Anterior cingulate cortex (tissue), 58 donors: ENCODE measurements at regions not wholly inside any gene's neighbourhood (a gene's known extent, or its start where the extent isn't known, plus 50 kb on each side); places are given as distances from the start of the nearest gene placed in this dataset.

Source experiments
- DNase-seq, 58 donors: peaks; one replicate each; lab custom pipeline; 2025; lab: John Stamatoyannopoulos, UW

DNA sequence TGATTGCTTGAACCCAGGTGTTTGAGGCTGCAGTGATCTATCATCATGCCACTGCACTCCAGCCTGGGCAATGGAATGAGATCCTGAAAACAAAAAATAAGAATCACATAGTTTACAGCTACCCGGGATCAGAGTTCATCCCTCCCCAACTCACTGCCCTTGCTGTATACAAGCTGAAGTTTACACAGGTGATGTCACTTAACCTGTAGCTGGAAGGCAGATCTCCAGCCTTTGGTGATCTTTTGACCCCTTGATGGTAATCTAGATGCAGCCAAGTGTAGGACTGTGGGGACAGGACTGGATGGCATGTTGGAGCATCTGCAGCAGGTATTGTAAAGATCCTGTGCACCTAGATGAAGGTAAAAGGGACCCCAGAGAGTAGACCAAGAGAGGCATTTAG, 66.7 kb upstream of the SLC14A2 start:
- no peak for DNase-seq

DNA sequence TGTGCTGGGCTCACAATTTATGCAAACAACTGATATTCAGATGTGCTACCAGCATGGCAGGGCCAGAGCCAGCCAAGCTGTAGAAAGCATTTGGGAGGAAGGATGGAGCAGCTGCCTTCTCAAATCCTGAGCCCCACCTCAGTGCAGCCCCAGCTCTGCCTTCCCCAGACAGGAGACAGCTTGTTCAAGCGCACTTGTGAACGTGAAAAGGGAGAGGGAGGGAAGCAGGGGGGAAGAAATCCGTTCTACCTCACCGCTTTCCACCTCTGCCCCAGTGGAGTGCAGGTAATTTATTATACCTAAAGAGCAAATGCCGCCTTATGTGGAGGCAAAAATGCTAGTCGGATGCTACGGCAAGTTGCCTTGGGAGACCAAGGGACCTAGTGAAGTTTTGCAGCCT, 66.0 kb upstream of the SLC14A2 start:
- no peak for DNase-seq

DNA sequence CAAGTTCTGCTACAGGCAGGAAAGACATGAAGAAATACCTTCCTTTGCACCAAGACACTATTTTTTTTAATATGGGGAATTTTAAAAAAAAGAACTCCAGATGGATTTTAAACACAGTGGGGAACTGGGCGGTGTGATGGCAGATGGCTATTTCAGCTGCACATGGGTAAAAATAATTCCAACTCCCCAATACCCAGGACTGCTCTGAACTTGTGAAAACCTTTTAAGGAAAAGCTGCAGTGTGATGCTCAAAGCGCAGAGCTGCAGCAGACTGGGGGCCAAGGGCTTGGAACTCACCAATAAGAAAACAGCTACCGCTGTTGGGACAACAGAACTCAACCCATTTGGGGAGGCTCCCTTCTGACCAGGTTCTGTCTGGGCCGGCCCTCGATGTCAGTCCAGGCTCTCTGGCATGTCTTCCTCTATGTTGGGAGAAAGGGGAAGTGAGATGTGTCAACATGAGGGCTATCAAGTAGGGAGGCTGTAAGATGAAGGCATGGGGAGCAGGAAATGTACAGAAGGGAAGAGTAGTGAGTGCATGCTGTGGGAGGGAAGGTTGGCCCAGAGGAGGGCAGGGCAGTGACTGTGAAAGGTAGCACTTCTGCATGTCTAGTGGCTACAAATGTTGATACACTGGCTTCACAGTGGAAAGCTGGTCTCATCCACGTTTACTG, 64.0 kb upstream of the SLC14A2 start:
- peak in 7 of 58 donors; percentile 1 to 15 (median 11) for DNase-seq

DNA sequence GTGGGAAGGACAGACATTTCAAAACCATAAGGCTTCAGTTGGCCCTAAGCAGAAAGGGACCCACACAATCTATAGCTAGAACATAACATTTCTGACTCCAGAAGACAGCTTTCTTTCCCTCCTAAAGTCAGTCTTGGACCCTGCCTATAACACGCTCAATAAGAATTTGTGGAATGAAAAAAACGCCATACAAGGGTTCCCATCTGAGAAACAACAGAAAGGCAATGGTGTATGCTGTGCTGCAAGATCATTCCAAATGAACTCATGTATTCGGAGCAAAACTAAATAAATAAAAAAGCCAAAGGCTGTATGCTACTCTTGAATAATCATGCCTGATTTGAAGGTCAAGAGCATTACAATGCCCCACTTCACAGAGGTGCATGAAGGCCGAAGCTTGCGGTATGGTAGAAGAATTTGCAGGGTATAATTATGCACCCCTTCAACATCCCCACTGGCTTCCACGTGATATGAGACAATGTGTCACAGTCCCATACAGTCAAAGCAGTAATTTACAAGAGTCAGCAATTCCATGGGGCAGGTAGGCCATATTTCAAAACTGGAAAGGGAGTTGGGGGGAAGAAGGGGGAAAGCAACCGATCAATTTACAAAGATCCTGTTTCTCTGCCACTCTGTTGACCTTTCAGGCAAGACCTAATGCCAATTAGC, 61.4 kb upstream of the SLC14A2 start:
- no peak for DNase-seq

DNA sequence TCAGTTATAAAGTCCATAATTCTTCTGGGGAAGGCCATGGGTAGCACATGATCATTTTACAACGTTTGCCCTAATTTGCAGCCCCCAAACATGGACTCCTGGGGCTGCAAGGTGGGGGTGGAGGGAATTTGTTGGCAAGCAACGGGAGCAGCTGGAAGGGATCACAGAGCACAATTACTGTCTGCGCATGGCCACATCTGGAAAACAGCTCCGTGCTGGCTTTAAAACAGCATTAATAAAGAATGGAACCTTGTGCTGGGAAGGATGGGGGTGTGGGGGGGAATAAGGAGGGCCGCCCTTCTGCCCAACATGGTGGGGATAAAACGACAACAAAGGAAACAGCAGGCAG, 60.9 kb upstream of the SLC14A2 start:
- DNase-seq = no peak

DNA sequence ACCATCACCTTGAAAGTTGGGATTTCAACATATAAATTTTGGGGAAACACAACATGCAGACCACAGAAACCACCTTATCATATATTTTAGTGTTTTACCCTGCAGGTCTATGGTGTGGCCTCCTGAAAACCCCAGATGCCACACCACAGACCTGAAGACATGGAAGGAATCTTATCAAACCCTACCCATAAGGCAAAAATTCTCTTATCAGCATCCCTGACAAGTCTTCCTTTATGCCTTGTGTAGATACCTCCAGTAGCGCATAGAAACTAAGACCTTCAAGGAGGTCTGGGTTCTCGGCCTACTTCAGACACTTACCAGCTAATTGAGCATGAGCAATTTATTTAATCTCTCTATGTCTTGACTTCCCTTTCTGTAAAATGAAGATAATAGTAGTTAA, 59.1 kb upstream of the SLC14A2 start:
- DNase-seq = no peak

DNA sequence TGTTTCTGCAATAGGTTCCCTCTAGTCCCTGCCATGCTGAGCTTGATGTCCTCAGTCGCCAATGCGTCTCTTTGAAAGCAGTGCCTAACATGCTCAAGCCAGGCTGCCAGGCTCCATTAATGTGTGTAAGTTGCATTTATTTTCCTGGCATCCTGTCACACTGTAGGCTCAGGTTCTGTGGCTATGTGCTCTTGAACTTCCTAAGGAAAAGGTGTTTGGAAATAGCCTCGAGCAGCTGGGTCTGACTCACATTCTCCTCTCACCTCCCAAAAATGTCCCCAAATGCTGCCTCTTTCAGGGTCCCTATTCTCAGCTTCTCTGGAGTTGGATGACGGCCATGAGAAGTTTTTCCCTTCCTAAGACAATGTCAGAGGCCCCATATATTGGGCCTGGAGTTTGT, 58.0 kb upstream of the SLC14A2 start:
- no peak for DNase-seq

DNA sequence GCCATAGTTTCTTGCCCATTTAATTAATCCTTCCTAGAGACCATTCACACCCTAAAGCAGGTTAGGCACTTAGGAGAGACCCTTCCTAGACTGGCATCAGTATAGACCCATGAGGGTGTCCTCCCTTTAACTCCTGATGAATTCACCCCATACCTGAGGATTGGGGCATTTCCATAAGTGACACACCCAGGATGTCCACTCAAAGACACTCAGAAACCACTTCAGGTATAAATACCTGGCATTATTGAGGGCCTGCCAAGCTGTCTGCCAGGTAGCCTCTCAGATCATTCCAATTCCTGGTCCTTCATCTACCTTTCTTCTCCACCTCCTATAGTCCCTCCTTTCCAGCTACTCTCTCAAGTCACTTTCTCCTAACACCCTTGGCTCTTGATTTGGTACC, 57.5 kb upstream of the SLC14A2 start:
- DNase-seq = no peak

DNA sequence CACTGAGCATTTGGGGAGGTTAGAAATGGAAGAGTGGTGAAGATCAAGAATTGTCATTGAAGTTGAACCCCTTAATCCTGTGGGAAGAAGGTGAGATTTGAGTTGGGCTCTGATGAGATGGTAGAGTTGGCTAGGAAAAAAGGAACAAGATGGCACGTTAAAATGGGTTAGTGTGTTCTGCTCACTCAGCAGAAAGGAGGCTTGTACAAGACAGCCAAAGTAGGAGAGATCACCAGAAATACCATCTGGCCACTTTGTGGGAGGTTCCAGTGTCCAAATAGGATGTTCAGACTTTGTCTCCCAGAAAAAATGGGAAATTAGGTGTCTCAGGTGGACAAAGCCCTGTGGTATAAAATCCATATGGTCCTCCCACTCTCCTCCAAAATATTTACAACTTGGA, 56.0 kb upstream of the SLC14A2 start:
- no peak for DNase-seq

DNA sequence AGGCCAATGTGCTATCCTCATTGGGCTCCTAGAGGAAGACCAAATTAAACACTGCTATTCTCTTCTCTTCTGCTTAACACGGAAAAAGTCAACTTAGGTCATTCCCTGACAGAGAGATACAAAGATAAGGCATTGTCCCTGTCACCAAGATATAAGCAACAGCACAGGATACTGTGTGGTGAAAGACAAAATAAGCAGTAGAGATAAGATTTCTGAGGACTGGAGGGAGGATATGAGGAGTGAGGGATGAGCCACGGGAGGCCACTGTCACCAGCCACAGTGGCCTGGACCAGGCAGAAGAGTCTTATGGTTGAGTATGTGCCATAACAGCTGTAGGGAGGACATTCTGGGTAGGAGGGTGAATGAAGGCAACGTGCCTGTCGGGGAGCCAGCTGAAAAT, 54.4 kb upstream of the SLC14A2 start:
- DNase-seq = no peak

DNA sequence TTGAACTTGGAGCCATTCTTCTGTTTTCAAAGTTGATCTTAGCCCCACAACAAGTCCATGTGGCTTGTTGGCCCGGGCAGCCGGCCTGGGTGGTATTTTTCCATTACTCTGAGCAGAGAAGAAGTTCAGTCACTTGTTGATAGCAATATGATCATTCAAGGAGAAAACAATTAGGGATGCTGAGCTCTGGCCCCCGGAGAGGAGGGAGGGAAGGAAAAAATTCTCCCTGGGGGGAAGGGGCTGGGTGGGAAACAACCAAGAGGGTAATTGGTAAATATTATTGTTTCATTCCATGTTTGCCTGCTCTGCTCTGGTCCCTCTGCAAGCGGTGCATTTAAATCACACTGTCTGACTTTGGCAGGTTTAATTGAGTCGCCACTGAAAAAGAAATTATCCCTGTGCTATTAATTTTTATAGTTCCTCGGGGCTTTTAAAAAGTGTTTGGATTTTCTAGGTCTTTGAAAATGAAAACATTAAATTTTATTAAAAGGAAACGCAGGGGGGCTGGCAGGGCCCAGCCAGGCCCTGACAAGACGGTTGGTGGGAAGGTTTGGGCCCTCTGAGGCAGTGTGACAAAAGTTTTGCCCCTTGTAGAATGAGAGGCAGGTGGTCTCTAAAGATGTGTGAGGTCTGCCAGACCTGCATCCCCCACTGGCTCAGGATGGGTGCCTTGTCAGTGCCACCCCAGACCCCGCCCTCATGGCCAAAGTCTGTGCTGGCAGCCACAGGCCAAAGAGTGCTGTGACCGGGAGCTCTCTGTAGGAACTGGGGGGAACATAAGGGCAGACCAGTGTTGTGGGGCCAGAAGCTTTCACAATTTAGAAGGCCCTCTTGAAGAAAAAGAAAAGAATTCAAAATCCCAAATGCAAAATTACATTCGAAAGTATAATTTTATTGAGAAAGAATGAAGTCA, 52.5 kb upstream of the SLC14A2 start:
- no peak for DNase-seq

DNA sequence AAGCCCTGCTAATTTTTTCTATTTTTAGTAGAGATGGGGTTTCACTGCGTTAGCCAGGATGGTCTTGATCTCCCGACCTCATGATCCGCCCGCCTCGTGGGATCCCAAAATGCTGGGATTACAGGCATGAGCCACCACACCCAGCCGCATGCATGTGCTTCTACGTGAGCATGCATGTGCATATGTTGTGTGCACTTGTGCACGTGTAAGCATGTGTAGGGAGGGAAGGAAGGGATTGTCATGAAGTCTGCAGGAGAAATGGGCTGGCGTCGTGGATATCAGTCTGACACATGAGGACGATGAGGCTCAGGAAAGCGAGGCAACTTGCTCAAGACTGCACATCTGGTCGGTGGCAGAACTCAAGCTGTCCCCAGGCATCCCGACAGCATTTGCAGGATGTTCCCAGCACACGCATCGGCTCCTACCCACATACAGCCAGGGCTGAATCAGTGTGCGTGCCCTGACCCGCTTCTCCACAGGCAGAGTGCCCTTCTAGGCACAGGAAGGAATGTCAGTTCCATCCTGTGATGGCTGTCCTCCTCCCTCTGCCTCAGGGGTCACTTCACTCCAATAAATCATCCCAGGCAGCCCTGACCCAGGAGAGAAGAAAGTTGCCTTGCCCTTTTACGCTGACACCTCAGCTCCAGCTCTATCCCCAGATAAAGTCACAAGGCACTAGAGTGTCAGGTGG, 49.9 kb upstream of the SLC14A2 start:
- no peak for DNase-seq
